GM12864 (cell line): ENCODE measurements at regions not wholly inside any gene's neighbourhood (a gene's known extent, or its start where the extent isn't known, plus 50 kb on each side); places are given as distances from the start of the nearest gene placed in this dataset.

Source experiments
- DNase-seq: peaks from one replicate; pipeline ENCODE4 v3.0.0-alpha.2; 2011; ENCODE audit warnings: low read depth
- H3K4me3 ChIP-seq: 2 replicates; pipeline ENCODE4 v1.5.1; 2011; ENCODE audit warnings: mild to moderate bottlenecking, low read depth, low read length, control low read depth
- TF ChIP-seq, protein P1 (sequence below): IDR thresholded peaks from 2 replicates; pipeline ENCODE4 v1.5.1; 2011; ENCODE audit warnings: low read depth, mild to moderate bottlenecking, moderate library complexity, low read length, control low read depth, inconsistent platforms; ENCODE audit errors: missing control alignments

DNA sequence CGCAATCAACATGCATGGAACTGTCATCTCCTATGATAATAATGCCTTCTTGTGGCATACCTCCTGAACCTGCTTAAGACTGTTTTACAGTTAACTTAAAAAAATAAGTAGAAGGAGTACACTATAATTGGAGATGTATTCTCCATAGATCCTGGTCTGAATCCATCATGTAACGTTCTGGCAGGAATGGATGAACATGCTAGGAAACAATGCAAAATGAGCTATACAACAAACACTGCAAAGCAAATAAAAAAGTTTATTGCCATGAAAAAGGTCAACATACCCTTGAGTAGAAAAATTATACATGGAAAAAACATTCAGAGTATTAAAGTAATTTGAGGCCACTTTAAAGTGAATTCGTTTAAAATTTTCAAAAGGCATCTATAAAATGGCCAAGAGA lies 71.5 kb upstream of the SCN7A start:
- TF ChIP-seq, protein P1, sequence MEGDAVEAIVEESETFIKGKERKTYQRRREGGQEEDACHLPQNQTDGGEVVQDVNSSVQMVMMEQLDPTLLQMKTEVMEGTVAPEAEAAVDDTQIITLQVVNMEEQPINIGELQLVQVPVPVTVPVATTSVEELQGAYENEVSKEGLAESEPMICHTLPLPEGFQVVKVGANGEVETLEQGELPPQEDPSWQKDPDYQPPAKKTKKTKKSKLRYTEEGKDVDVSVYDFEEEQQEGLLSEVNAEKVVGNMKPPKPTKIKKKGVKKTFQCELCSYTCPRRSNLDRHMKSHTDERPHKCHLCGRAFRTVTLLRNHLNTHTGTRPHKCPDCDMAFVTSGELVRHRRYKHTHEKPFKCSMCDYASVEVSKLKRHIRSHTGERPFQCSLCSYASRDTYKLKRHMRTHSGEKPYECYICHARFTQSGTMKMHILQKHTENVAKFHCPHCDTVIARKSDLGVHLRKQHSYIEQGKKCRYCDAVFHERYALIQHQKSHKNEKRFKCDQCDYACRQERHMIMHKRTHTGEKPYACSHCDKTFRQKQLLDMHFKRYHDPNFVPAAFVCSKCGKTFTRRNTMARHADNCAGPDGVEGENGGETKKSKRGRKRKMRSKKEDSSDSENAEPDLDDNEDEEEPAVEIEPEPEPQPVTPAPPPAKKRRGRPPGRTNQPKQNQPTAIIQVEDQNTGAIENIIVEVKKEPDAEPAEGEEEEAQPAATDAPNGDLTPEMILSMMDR: no peak
- no peak overlapping the region for H3K4me3 ChIP-seq
- no peak for DNase-seq

DNA sequence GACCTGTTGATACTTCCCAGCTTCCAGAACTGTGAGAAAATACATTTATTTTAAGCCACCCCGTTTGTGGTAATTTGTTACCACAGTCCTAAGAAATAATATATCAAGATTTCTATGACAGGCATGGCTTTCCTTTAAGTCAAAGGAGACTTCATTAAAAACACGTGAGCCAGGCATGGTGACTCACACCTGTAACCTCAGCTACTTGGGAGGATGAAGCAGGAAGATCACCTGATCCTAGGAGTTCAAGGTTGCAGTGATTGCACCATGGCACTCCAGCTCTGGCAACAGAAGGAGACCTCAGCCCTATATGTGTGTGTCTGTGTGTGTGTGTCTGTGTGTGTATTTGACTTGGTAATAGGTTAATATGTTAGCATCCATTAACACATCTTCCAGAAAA lies 69.8 kb upstream of the SCN7A start:
- no peak overlapping the region for H3K4me3 ChIP-seq
- TF ChIP-seq, protein P1: no peak
- no peak for DNase-seq

GRCh38 chr2:166560022-166560421 lies 66.0 kb upstream of the SCN7A start:
- H3K4me3 ChIP-seq: no peak overlapping the region
- TF ChIP-seq, protein P1: no peak
- no peak for DNase-seq

- TF ChIP-seq, protein P1: no peak
- H3K4me3 ChIP-seq: no peak overlapping the region
- no peak for DNase-seq
Observed at GRCh38 chr2:166550923-166551322, 56.9 kb upstream of the SCN7A start.

DNA sequence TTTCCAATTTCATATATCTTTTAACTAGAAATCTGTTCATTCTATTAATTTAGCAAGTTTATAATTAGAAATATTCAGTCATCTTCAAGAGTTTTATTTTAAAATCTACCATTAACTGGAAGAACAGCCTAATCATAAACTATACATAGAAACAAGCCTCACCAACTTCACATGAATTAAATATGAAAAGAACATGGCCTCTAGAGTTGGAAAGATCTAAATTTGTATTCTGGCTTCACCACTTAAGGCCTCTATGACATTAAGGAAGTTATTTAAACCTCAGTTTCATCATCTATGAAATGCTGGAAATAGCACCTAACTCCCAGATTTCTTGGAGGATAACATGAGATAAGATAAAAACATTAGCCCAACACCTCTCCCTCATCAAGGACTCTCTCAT lies 51.4 kb upstream of the SCN7A start:
- no peak for DNase-seq
- H3K4me3 ChIP-seq: no peak overlapping the region
- TF ChIP-seq, protein P1: no peak
